Urinary bladder (tissue), 3 donors: ENCODE measurements at regions not wholly inside any gene's neighbourhood (a gene's known extent, or its start where the extent isn't known, plus 50 kb on each side); places are given as distances from the start of the nearest gene placed in this dataset.

Source experiments
- DNase-seq: peaks from one replicate; pipeline ENCODE4 v3.0.0-alpha.2; 2015; ENCODE audit errors: extremely low spot score
- H3K27ac ChIP-seq: one replicate; pipeline ENCODE4 v1.5.1; 2013; ENCODE audit warnings: low read depth, mild to moderate bottlenecking, moderate library complexity
- H3K36me3 ChIP-seq: one replicate; pipeline ENCODE4 v1.6.1; 2013; ENCODE audit warnings: mild to moderate bottlenecking, moderate library complexity; ENCODE audit not compliant: insufficient read depth
- H3K4me1 ChIP-seq: one replicate; pipeline ENCODE4 v1.6.1; 2013; ENCODE audit warnings: mild to moderate bottlenecking, moderate library complexity; ENCODE audit not compliant: insufficient read depth
- H3K4me3 ChIP-seq: one replicate; pipeline ENCODE4 v1.5.1; 2013; ENCODE audit warnings: low read depth, low read length
- WGBS: extraction: QIAGEN DNeasy Blood & Tissue Kit; methylation state at CpG from one replicate; pipeline ENCODE4 v1.1.7; 2013; 5-methylcytosine and 5-hydroxymethylcytosine counted together
- donor health status: healthy with polysubstance abuse.
- donor health status: healthy.

DNA sequence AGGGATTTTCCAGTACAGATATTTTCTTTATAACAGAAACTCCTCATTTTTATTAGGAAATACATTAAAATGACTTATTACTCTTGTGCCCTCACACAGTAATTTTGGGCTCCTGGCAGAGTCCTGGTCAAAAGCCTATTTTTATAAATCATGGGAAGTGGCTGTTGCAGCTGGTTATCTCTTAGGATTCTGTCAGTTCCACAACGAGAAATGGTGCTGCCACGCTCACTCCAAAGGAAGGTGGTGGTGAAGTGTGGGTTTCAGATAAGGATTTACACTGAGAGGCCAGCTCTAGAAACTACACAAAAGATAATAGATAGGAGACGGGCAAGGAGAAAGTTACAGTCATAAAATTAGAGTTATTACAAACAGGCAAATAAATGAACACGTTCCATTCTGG lies 159.2 kb upstream of the FAM241A start:
- 13% methylated on average over 4 of the region's 4 CpGs for WGBS
- H3K4me1 ChIP-seq: no peaks in the 10 kb centered on the region

DNA sequence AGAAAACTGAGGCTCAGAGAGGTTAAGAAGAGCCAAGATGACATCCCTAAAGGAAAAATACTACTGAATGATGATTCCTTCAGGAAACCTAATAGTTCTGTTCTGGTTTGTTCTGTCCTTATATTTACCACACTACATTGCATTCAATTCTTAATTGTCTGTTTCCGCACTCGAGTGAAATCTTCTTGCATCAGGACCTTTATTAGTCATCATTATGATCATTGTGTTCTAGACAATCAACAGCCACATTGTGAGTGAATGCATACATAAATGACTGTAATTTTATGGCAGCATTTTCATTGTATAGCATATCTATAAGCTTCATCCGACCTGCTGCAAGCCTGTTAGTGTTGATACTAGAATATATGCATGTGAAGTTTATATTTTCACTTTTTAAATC lies 156.7 kb upstream of the FAM241A start:
- WGBS: 86% methylated on average over 3 of the region's 3 CpGs
- no peak for DNase-seq
- Histone ChIP-seq H3K36me3 (no peaks in the 10 kb centered on the region), H3K4me3 (no peak overlapping the region), H3K4me1 (no peaks in the 10 kb centered on the region), H3K27ac (no peak overlapping the region)

More for the DNA sequence above, 159.2 kb upstream of the FAM241A start:
- Histone ChIP-seq H3K4me3 (no peak overlapping the region), H3K27ac (no peak overlapping the region), H3K36me3 (no peaks in the 10 kb centered on the region)
- DNase-seq: no peak

DNA sequence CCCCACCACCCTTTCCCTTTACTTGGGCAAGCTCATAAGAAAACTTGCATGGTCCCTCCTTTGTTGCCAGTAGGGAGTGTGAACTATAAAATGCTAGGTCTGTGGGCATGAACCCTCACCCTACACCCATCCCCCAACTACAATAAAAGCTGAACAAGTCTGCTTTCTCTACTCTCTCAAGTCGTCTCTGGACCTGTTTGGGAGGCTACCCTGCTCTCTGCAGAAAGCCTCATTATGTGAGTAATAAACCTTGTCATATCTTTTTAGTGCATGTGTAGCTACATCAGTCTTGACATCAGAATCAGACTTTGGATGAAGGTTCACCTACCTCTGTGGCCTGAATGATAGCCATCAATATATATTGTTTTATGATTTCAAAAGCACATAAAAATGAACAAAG lies 155.4 kb upstream of the FAM241A start:
- no peaks in the 10 kb centered on the region for H3K36me3 ChIP-seq
- H3K27ac ChIP-seq: no peak overlapping the region
- H3K4me1 ChIP-seq: no peaks in the 10 kb centered on the region
- WGBS: 48% methylated on average over 1 of the region's 1 CpG
- H3K4me3 ChIP-seq: no peak overlapping the region
- no peak for DNase-seq

DNA sequence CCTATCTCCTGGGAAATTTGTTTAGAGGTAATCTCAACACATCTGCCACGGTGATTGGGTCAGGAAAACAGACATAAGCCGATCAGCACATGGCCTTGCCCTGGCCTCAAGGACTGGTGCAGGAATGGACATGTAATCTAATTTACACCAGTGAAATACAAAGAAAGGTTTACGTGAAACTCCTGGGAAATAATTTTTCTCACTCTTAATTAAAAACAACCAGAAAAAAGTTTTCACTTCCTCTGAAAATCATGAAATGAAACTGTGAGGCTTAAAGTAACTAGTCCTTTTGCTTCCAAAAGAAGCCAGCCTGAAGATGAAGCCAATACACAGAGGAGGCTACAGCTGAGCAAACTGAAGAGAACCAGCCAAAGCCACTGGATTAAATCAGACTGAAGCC lies 154.1 kb upstream of the FAM241A start:
- no peak overlapping the region for H3K4me3 ChIP-seq
- WGBS: 70% methylated on average over 3 of the region's 3 CpGs

GRCh38 chr4:111991797-111992196 lies 153.5 kb upstream of the FAM241A start:
- no peak overlapping the region for H3K27ac ChIP-seq
- WGBS: 35% methylated on average over 3 of the region's 3 CpGs
- no peak overlapping the region for H3K4me3 ChIP-seq
- no peaks in the 10 kb centered on the region for H3K36me3 ChIP-seq
- no peaks in the 10 kb centered on the region for H3K4me1 ChIP-seq
- no peak for DNase-seq

More for the DNA sequence above, 154.1 kb upstream of the FAM241A start:
- no peak for DNase-seq
- Histone ChIP-seq H3K4me1 (no peaks in the 10 kb centered on the region), H3K27ac (no peak overlapping the region), H3K36me3 (no peaks in the 10 kb centered on the region)

GRCh38 chr4:111992351-111993168 lies 152.7 kb upstream of the FAM241A start:
- Histone ChIP-seq H3K4me1 (no peaks in the 10 kb centered on the region), H3K36me3 (no peaks in the 10 kb centered on the region), H3K4me3 (no peak overlapping the region), H3K27ac (no peak overlapping the region)
- WGBS: 21% methylated on average over 7 of the region's 7 CpGs
- no peak for DNase-seq

- no peak for DNase-seq
- H3K4me1 ChIP-seq: no peaks in the 10 kb centered on the region
- no peak overlapping the region for H3K27ac ChIP-seq
- H3K36me3 ChIP-seq: no peaks in the 10 kb centered on the region
- WGBS: 57% methylated on average over 1 of the region's 1 CpG
- no peak overlapping the region for H3K4me3 ChIP-seq
These were observed 150.9 kb upstream of the FAM241A start for GRCh38 chr4:111994392-111994791.

GRCh38 chr4:111997785-111998184 lies 147.5 kb upstream of the FAM241A start:
- Histone ChIP-seq H3K27ac (no peak overlapping the region), H3K4me3 (no peak overlapping the region), H3K36me3 (no peaks in the 10 kb centered on the region), H3K4me1 (no peaks in the 10 kb centered on the region)
- WGBS: 93% methylated on average over 4 of the region's 4 CpGs
- no peak for DNase-seq

GRCh38 chr4:111999801-112000200 lies 145.5 kb upstream of the FAM241A start:
- Histone ChIP-seq H3K4me3 (no peak overlapping the region), H3K4me1 (no peaks in the 10 kb centered on the region), H3K36me3 (no peaks in the 10 kb centered on the region), H3K27ac (no peak overlapping the region)
- DNase-seq: no peak
- WGBS: 92% methylated on average over 3 of the region's 3 CpGs

- no peak for DNase-seq
- 65% methylated on average over 1 of the region's 1 CpG for WGBS
These were observed 144.2 kb upstream of the FAM241A start for GRCh38 chr4:112001041-112001440.

GRCh38 chr4:112002248-112002661 lies 143.0 kb upstream of the FAM241A start:
- Histone ChIP-seq H3K36me3 (no peaks in the 10 kb centered on the region), H3K4me3 (no peak overlapping the region), H3K4me1 (no peaks in the 10 kb centered on the region), H3K27ac (no peak overlapping the region)
- WGBS: 74% methylated on average over 2 of the region's 2 CpGs
- DNase-seq: peak; percentile 8

More at GRCh38 chr4:112001041-112001440, 144.2 kb upstream of the FAM241A start:
- H3K27ac ChIP-seq: no peak overlapping the region
- no peak overlapping the region for H3K4me3 ChIP-seq
- no peaks in the 10 kb centered on the region for H3K36me3 ChIP-seq
- H3K4me1 ChIP-seq: no peaks in the 10 kb centered on the region

DNA sequence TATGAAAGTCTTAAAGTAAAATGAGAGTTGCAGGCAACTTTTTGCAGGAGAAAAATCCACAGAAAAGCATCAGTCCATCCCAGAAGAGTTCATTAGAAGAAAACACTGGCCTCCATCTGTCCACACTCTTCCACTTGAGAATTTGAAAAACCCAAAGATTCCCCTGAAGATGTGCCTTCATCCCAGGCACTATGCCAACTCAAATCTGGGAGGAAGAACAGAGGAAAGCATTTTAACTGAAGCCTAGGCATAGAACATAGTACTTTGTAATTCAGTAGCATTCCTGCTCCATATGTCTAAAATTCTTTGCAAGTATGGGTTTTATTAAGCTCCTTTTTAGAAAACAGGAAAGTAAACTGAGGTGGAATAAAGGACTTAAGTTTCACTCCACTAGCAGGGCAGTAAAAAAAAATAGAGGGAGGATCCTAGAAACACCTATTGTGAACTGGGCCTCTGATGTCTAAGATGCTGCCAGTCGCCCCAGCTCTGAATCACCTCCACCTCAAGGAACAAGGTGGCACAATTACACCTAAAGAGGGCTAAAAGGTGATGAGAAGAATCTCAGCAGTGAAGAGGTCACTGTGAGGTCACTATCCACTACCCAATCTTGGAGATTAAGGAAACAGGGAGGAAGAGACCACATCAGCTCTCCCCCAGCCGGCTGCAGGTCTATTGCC lies 141.9 kb upstream of the FAM241A start:
- WGBS: 81% methylated on average over 2 of the region's 2 CpGs
- Histone ChIP-seq H3K27ac (no peak overlapping the region), H3K4me1 (no peaks in the 10 kb centered on the region), H3K36me3 (no peaks in the 10 kb centered on the region), H3K4me3 (no peak overlapping the region)
- no peak for DNase-seq

DNA sequence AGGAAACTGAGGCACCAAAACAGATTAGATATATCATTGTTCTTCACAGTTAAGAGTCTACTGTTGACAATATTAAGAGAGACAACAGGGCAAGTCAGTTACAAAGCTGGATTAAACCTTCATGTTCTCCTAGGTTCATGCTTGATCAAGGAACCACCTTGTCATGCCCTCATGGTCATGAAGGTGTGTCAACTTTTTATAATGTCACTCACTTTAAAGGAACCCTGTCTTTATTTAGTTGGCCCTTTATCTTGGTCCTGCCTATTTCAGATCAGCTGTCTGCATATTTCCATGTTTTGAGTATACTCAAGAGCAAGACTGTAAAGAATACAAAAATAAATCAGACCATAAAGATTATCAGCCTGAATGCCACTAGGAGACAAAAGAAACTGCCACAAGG lies 140.2 kb upstream of the FAM241A start:
- no peak for DNase-seq
- Histone ChIP-seq H3K36me3 (no peaks in the 10 kb centered on the region), H3K4me3 (no peak overlapping the region), H3K4me1 (no peaks in the 10 kb centered on the region), H3K27ac (no peak overlapping the region)

- no peak for DNase-seq
- Histone ChIP-seq H3K27ac (no peak overlapping the region), H3K4me1 (no peaks in the 10 kb centered on the region), H3K36me3 (no peaks in the 10 kb centered on the region), H3K4me3 (no peak overlapping the region)
- 71% methylated on average over 2 of the region's 2 CpGs for WGBS
These were observed 137.9 kb upstream of the FAM241A start for GRCh38 chr4:112007391-112007790.
